ENCODE measurements at regions not wholly inside any gene's neighbourhood (a gene's known extent, or its start where the extent isn't known, plus 50 kb on each side); places are given as distances from the start of the nearest gene placed in this dataset.

DNA sequence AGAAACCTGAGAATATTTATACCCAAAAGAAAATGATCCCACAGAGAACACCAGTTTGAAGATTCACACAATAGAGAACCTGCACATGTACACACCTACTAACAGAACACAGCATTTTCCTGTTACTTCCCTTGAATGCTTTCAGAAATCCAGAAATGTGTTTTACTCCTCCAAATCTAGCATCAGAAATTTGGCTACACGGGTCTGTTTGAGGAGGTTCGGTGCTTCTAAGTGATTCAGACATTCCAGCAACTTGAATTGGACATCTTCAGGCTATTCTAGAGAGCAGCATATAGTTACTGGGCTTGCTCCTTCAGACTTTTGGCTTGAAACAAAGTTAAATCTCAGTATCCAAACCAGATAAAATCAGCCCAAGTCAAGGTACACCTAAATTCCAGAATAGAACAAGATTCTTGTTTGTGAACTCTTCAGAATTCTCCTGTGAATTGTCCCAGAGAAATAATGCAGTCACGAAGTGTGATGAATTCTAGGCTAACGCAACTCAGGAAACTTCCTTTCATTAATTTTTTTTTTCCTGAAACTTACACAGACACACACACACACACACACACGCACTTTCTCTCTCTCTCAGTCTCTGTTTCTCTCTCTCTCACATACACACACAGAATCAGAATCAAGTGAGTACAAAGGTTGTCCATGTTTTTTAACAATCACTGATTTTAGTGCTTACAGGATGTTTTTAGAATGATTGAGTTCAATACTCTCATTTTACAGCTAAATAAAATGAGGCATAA lies 278.4 kb upstream of the SNX7 start:
- no peak for DNase-seq (ENCODE audit: low spot score)

DNA sequence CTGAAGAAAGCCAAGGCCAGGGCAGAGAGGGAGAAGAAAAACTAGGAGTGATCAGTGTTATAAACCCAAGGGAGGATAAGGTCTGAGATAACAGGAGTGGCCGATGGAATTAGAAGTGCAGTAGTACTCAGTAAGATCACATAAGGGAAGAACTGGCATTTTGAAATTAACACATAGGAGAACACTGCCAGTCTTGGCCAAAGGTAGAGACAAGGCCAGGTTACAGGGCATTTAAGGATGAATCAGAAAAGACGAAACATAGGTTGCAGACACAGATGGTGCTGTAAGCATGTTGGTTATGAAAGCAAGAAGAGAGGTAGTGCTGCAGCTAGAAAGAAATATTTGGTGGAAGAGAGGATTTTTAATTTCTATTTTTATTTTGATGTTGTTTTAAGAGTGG lies 278.9 kb upstream of the SNX7 start:
- DNase-seq (ENCODE audit: low spot score) = no peak

DNA sequence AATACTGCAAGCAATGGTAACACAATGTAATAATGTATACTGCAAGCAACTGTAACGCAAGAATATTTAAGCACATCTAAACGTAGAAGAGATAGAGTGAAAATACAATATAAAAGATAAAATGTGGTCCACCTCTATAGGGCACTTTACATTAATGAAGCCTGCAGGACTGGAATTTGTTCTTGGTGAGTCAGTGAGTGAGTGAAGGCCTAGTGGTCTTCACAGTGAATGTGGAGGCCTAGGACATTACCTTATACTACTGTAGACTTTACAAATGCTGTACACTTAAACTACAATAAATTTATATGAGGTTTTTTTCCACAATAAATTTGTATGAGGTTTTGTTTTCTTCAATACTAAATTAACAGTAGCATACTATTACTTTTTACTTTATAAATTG lies 287.4 kb upstream of the SNX7 start:
- DNase-seq (ENCODE audit: low spot score) = no peak

DNA sequence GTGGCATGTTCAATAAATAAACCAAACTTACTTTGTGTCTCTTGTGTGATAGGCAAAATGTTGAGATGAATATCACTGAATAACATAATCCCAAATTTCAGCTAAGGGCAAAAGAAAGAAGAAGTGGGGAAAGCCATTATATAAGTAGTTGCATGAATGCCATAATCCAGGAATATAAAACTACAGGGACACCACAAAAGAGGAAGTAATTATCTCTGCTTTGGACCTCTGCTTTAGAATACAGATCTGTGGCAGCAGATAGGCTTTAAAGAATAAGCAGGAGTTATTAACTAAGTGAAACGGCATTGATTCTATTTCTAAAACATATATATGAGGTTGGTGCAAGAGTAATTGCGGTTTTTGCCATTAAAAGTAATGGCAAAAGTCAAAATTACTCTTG lies 288.5 kb upstream of the SNX7 start:
- no peak for DNase-seq (ENCODE audit: low spot score)

DNA sequence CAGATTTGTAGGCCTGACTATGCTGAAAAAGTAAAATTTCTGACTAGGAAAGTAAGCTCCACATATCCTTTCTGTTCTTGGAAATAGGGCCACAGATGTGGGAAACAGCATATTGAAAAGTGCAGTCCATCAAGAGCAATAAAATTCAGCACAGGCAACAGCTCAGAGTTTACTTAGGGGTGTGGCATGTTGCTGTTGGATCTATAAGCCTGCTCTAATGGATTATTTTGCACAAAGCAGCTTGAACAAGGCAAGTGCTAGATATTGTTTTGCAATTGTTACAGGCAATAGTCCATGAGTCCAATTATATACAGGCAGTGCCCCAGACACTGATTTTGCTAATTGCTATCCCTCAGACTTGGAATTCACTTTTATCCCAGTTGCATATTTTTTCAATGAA lies 289.8 kb upstream of the SNX7 start:
- DNase-seq (ENCODE audit: low spot score) = no peak

DNA sequence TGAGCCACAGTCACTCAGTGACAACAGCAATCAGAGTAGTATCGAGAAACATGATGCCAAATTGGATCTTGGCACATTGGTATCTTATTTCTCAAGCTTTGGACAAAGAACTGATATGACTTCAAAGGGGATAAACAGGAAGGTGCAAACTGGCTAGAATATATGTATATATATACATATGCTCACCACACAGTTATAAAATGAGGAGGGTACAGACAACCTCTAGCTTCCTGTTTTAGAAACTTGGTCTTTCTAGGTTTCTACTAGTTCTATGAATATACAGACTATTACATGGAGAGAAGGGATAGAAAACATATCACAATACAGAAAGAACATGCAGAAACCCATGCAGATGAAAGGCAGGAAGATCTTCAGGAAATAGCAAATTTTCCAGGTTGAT lies 292.1 kb upstream of the SNX7 start:
- DNase-seq (ENCODE audit: low spot score) = no peak

DNA sequence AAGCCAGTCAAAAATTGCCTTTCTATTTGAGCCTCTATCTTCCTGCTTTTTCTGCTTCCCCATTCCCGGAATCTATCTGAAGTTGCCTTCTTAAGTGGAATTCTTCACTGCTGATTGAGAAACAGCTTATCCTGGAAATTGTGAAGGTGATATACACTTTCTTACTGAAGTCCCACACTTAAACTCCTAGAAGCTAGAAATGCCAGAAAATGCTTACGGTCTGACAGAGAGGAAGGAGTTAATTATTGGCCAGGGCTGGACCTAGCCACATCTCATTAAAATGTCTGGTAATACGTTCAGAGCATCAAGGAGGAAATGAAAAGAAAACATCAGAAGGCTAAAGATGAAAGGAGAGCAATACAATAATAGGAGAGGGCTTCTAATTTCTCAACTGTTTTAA lies 292.5 kb upstream of the SNX7 start:
- no peak for DNase-seq (ENCODE audit: low spot score)

DNA sequence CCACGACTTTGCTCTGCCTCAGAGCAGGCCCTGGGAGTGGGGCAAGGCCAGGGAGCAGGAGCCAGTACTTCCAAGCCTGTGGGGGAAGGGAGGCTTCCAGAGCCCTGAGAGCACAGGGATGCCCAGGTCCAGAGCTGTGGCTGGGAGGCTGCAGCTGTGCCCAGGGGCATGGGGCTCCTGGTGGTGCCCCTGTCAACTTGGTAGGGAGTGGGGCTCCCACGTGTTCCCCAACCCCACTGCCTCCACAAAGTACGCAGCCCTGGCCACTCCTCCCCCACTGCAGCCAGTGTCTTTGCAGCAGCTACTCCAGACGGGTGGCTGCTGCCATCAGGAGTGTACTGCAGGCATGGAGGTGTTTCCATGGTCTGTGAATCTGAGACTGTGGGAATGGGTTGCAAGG lies 294.1 kb upstream of the SNX7 start:
- DNase-seq (ENCODE audit: low spot score) = no peak

DNA sequence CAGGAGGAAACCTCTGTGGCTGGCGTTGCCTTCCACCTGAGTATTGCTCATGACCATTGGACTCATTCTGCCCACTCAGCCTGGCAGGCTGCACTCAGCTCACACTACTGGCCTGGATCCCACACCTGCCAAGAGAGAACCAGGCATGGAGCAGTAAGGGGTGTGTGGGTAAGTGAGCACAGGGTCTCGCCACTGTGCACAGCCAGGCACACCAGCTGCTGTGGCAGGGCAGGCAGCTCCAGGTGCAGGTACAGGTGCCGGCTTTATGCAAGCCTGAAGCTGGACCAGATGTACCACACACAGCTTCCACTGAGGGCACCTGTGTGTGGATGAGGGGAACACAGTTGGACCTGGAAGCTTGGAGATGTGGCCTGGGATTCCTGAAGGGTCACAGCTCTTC lies 295.2 kb upstream of the SNX7 start:
- DNase-seq (ENCODE audit: low spot score) = no peak

DNA sequence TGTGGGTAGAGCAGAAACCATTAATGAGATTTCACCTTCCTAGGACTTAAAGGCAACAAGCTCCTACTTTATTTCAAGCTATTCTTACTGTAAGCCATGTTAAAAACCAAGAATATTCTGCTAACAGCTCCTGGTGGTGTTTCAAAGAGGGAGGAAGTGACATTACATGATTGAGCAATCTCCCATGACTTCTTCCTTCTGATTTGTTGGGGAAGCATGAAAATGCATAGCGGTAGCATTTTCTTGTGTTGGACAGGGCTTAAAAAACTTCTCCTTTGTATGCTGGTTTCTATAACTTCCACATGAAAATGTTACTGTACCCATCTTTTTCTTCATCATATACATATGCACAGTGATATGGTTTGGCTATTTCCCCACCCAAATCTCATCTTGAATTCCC lies 297.0 kb upstream of the SNX7 start:
- DNase-seq (ENCODE audit: low spot score) = no peak

DNA sequence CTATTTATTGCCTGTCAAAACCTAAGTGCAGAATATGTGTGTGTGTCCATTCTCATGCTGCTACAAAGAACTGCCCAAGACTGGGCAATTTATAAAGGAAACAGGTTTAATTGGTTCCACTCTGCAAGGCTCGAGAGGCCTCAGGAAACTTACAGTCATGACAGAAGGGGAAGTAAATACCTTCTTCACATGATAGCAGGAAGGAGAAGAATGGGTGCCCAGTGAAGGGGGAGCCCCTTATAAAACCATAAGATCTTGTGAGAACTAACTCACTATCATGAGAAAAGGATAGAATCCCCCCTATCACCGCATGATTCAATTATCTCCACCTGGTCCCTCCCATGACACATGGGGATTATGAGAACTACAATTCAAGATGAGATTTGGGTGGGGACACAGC lies 300.7 kb upstream of the SNX7 start:
- DNase-seq (ENCODE audit: low spot score) = no peak

DNA sequence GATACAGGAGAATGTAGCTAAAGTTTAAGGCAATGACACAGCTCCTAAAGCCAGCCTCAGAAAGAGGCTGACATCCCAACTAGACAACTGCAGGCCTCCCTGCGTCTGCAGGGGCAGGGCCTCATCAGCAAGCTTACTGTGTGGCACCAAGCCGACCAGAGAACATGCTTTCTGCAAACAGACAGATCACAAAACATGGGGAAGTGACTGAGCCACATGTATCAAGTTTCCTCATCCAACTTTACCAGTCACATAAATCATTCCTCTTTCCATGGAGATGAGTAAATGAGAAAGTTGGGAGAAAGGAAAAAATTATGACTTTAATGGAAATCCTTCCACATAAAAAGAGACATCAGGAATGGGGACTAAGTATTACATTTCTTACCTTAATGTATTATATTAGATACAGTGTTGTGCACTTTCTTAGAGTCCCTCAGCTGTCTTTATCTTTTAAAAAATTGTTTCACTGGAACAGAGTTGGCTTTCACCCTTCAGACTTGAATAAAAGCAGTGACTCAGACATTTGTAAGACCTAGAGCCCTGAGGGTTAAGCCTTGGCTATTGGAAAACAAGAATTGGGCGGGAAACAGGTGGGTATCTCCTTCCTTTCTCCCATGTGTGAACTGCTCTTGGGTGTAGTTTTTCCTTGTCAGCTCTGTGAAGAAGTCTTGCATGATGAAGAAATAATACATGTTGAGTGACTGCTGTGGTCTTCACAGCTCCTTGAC lies 305.7 kb upstream of the SNX7 start:
- DNase-seq (ENCODE audit: low spot score) = no peak

DNA sequence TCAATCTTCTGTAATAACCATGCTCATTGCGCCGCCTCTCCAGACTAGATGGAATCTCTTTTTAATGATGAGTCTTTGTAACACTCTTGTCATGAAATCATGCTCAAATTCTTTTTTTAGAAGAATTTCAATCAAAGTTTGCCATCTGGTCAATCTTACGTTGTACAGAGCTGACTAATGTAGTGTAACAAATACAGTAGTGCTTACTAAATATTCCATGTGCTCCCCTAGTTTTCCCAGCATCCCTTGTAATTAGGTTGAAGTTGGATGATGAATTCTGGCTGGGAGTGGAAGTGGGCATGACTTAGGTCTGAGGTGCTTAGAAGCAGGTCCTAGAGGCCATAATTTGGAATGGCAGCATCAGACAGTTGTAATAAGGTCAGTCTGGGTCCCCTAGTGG lies 309.1 kb upstream of the SNX7 start:
- no peak for DNase-seq (ENCODE audit: low spot score)

DNA sequence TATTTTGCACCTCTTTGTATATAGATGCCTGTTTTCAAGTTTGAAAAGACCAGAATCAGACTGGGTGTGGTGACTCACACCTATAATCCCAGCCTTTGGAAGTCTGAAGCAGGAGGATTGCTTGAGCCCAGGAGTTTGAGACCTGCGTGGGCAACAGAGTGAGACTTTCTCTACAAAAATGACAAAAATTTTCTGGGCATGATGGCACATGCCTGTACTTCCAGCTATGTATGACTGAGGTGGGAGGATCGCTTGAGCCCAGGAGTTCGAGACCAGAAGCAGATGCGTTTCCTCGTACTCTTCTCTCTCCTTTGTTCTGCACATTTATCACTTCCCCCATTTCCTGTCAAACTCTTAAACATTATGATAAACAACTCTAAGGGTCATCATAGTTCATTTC lies 310.0 kb upstream of the SNX7 start:
- no peak for DNase-seq (ENCODE audit: low spot score)

DNA sequence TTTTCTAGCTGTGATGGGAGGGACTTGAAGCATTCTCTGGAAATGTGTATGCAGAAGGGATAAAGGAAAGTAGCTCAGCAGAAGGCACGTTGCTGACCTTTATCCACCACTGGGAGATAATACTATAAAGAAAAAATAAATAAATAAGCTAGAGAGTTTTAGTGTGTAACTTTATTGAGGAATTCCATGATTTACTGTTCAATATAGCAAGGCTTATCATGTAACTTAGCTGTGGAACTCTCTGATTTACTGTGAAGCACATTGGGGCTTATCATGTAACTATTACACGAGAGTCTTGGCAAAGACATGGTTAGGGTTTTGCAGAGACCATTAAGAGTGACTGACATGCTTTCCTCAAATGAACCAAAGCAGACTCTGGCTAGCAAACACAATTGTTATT lies 316.1 kb upstream of the SNX7 start:
- no peak for DNase-seq (ENCODE audit: low spot score)

DNA sequence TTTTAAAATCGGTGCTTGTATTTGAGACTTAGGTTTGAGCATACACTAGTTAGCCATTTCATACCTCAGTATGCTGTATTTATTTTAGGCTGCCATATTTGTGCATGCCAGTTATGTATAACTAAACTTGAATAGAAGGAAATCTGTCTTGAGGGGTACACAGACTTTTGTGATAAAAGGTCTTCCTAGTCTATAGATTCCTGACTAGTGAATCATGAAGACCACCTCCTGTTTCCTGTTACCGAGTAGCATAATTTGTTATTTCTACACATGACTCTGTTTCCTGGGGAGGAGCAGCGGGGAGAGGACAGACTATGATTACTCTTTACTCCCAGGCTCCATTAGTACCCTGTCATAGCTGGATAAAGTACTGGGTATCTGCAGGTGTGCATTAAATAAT lies 316.8 kb upstream of the SNX7 start:
- DNase-seq (ENCODE audit: low spot score) = no peak

DNA sequence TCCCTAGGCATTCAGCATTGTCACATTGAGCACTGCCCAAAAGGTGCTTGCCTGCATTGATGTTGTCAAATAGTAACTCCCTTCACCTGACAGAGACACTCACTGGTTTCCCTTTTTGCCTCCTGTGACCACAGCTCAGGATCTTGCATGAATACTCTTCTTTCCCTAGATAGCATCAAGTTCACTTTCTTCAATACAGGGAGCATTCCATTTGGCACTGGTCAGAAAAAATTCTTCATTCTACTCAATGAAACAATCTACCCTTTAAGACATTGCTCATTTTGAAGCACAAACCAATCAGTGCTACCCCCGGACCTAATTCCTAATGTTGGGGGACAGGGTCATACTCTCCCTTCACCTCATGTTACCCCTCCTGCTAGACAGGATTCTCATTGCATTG lies 319.0 kb upstream of the SNX7 start:
- DNase-seq (ENCODE audit: low spot score) = peak; percentile 10

DNA sequence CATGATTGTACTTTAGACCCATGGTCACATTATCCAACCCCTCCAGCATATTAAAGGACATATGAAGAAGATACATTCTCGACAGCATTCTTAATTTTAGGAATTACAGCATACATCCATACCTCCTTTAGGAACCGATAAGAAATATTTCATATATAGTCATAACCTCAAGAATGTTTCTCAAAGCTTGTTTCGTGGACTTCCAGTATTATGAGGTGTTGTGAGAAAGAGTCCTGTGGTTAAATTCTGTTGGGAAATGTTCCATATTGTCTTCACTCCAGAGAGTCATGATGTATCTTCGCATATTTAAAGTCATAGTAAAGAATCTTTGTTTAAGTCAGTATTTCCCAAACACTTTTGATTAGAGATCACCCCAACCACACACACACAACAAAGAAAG lies 321.0 kb upstream of the SNX7 start:
- no peak for DNase-seq (ENCODE audit: low spot score)

DNA sequence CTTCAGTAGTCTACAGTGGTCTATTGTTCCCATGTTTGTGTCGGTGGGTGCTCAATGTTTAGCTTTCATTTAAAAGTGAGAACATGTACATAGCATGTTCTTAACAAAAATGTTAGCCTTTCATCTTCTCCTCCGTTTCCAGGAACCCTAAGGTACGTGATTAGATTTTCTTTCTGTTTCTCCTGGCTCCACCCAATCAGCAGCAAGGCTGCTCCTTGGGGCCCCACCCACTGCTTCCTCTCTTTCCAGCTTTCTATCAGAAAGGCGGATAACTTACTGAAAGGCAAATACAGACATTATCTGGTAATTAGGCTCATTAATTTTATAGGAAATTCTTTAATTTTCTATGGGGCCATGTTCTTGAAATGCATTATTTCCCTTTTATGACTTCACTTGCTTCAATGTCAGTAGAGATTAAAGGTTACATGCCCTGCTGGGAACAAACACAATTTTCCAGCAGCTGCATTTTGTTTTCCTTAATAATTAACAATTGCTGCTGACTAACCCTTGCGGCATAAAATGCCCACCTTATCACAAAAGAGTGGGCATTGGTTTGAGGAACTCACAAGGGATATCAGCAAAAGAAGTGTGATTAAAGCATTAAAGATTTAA lies 324.9 kb upstream of the SNX7 start:
- no peak for DNase-seq (ENCODE audit: low spot score)

DNA sequence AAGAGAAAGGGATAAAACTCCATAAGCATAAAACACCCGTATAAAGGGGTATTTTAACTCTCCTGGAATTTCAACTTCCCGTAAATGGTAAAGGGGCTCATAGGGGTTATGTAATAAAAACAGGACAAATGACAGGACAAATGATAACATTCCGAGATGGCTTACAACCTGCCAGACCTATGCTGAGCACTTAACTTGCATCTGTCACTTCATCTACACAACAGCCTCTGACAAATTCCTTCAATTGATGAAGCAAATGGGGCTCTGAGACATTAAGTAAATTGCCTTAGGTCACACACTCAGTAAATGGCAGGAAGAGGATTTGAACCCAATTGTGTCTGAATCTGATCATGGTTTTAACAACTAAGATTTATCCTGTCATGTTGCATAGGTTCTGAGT lies 327.6 kb upstream of the SNX7 start:
- DNase-seq (ENCODE audit: low spot score) = no peak

DNA sequence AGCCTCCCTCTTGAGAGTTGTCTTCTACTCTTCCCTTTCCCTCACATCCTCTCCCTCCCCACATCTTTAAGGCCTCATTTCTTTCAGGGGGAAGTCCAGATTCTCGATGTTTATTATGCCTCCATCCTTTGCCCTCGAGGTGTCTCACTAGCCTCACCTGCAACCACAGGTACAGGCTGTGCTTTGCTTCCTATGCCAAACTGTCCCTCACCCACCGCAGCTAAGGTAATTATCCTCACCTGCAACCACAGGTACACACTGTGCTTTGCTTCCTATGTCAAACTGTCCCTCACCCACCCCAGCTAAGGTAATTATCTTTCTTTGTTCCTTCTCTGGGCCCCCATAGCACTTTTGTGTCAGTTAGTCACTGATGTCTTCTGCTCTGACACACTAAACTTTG lies 328.1 kb upstream of the SNX7 start:
- DNase-seq (ENCODE audit: low spot score) = no peak

DNA sequence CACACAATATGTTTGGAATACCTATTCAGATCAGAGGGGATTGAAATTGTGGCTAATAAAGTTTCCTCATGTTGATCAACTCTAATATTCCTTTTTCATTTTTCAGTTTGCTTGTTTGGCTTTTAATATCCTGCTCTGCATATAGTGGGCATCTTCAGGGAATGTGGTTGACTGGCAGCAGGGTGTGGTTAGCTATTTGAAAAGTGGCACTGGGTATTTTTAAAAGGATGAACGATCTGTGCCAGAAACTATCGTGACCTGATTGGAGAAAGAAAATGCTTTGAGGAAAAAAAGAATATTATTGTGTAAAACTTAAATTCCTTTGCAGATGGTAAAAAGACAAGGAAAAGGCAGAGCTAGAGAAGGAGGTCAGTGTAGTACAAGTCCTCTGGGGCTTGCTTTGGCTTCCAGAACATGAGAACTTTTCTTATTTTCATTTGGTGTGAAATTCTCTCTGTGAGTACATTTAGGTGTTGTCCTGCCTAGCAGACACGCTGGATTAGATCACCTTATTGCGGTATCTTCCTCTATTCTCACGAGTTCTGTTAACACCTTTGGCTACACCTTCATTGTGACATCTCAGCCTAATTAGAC lies 329.7 kb upstream of the SNX7 start:
- no peak for DNase-seq (ENCODE audit: low spot score)

DNA sequence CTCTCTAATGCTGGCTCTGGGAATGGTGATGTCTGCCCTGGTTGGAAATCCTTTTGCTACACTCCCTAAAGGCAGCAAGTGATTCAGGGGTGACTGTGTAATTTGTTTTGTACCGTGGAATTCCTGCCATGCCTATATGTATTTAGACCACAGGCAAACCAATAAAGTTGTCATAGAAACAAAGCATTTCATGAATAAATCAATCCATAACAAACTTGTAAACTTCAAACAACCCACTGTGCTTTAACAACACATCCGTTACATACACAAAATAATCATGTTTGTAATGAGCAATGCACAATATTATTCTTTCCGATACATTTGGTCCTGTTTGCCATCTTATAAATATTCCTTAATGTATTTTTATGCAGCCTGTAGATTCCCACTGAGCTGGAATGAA lies 330.3 kb upstream of the SNX7 start:
- peak; percentile 11 for DNase-seq (ENCODE audit: low spot score)
